ENCODE measurements at regions not wholly inside any gene's neighbourhood (a gene's known extent, or its start where the extent isn't known, plus 50 kb on each side); places are given as distances from the start of the nearest gene placed in this dataset.

DNA sequence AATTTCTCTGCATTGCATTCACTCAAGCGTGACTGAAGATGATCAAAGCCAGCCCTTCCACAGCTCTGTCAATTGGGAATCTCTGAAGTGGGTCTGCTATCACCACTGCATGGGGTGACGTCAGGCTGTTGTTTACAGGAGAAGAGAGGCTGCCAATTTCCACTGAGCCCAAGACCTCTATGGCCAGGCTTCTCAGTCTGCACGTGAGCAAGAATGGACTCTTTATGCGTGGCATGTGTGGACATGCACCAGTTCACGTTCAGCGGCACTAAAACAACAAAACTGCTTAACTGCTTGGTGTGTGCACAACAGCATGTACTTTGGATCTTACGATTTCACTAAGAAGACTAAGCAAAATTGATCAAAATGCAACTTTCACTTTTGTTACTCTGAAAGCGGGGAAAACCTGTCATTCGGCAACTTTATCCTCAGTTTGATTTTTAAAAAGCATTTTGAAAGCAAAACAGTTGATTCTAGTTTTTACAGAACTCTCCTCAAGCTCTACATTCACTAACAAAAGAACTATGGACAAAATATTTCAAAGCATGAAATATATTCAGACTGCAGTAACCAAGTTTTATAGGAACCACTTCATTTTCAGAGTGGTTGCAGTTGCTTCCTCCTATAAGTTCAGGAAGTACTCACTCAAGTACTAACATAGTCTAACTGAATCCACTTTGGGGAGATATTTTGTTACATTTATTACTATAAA, 77.0 kb upstream of the SERTAD2 start (continued):
- TF ChIP-seq, protein P1, sequence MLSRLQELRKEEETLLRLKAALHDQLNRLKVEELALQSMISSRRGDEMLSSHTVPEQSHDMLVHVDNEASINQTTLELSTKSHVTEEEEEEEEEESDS (CRISPR knock-in tag; IDR thresholded peaks at IDR 0.05; ENCODE audit: borderline replicate concordance), result no peak; the same call in 1 of the 2 replicates
- TF ChIP-seq AKAP8 (CRISPR knock-in tag; IDR thresholded peaks at IDR 0.05) (no peak), MED1 (CRISPR knock-in tag; IDR thresholded peaks at IDR 0.05) (peak; percentile 98), SMC3 (IDR thresholded peaks at IDR 0.05; ENCODE audit: low read length) (no peak), KDM5A (IDR thresholded peaks at IDR 0.05; ENCODE audit: borderline replicate concordance, low read length) (no peak), KMT2B (CRISPR knock-in tag; IDR thresholded peaks at IDR 0.05) (peak; percentile 93), ZBTB1 (CRISPR knock-in tag; IDR thresholded peaks at IDR 0.05; ENCODE audit: borderline replicate concordance) (no peak), REPIN1 (CRISPR knock-in tag; IDR thresholded peaks at IDR 0.05; ENCODE audit: borderline replicate concordance, low read depth) (peak; percentile 90), MED13 (CRISPR knock-in tag; IDR thresholded peaks at IDR 0.05) (no peak), SNAI1 (CRISPR knock-in tag; IDR thresholded peaks at IDR 0.05; ENCODE audit: borderline replicate concordance) (no peak), ZBTB20 (CRISPR knock-in tag; IDR thresholded peaks at IDR 0.05; ENCODE audit: borderline replicate concordance, low read depth) (peak; percentile 82; the same call in 1 of the 2 replicates), ATM (IDR thresholded peaks at IDR 0.05; ENCODE audit: borderline replicate concordance) (no peak), XRCC5 (optimal IDR thresholded peaks at IDR 0.05; ENCODE audit: low read length) (peak; percentile 94), ZNF207 (IDR thresholded peaks at IDR 0.05; ENCODE audit: borderline replicate concordance) (no peak), CBFB (CRISPR knock-in tag; IDR thresholded peaks at IDR 0.05) (no peak; the same call in 1 of the 2 replicates), ESRRA (CRISPR knock-in tag; IDR thresholded peaks at IDR 0.05; ENCODE audit: low read depth) (no peak; the same call in 1 of the 2 replicates), RXRB (CRISPR knock-in tag; IDR thresholded peaks at IDR 0.05; ENCODE audit: borderline replicate concordance) (peak; percentile 72), ZKSCAN5 (CRISPR knock-in tag; IDR thresholded peaks at IDR 0.05) (no peak), ETV5 (CRISPR knock-in tag; IDR thresholded peaks at IDR 0.05; ENCODE audit: borderline replicate concordance) (peak; percentile 72; the same call in 1 of the 2 replicates), MAZ (IDR thresholded peaks at IDR 0.05; ENCODE audit: borderline replicate concordance, low read depth, low read length) (no peak), MAZ (CRISPR knock-in tag; IDR thresholded peaks at IDR 0.05; ENCODE audit: low read depth) (peak; percentile 80; the same call in 1 of the 2 replicates), PHF20 (CRISPR knock-in tag; IDR thresholded peaks at IDR 0.05) (no peak), MEF2D (CRISPR knock-in tag; IDR thresholded peaks at IDR 0.05) (peak; percentile 89), ZNF230 (CRISPR knock-in tag; IDR thresholded peaks at IDR 0.05) (no peak), ZNF3 (CRISPR knock-in tag; IDR thresholded peaks at IDR 0.05) (peak; percentile 57; the same call in 1 of the 2 replicates), ZNF484 (CRISPR knock-in tag; IDR thresholded peaks at IDR 0.05; ENCODE audit: borderline replicate concordance, low read depth) (no peak), HCFC1 (IDR thresholded peaks at IDR 0.05; ENCODE audit: low read depth, low read length) (no peak)
- TF ChIP-seq, protein P2, sequence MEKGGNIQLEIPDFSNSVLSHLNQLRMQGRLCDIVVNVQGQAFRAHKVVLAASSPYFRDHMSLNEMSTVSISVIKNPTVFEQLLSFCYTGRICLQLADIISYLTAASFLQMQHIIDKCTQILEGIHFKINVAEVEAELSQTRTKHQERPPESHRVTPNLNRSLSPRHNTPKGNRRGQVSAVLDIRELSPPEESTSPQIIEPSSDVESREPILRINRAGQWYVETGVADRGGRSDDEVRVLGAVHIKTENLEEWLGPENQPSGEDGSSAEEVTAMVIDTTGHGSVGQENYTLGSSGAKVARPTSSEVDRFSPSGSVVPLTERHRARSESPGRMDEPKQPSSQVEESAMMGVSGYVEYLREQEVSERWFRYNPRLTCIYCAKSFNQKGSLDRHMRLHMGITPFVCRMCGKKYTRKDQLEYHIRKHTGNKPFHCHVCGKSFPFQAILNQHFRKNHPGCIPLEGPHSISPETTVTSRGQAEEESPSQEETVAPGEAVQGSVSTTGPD (CRISPR knock-in tag; IDR thresholded peaks at IDR 0.05), result peak; percentile 50; the same call in 1 of the 2 replicates
- TF ChIP-seq, protein P3, sequence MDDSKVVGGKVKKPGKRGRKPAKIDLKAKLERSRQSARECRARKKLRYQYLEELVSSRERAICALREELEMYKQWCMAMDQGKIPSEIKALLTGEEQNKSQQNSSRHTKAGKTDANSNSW (CRISPR knock-in tag; IDR thresholded peaks at IDR 0.05; ENCODE audit: borderline replicate concordance), result no peak
- TF ChIP-seq, protein P4, sequence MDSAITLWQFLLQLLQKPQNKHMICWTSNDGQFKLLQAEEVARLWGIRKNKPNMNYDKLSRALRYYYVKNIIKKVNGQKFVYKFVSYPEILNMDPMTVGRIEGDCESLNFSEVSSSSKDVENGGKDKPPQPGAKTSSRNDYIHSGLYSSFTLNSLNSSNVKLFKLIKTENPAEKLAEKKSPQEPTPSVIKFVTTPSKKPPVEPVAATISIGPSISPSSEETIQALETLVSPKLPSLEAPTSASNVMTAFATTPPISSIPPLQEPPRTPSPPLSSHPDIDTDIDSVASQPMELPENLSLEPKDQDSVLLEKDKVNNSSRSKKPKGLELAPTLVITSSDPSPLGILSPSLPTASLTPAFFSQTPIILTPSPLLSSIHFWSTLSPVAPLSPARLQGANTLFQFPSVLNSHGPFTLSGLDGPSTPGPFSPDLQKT (CRISPR knock-in tag; IDR thresholded peaks at IDR 0.05; ENCODE audit: borderline replicate concordance), result no peak

All from HepG2 (cell line).